K562 (cell line): ENCODE measurements at regions not wholly inside any gene's neighbourhood (a gene's known extent, or its start where the extent isn't known, plus 50 kb on each side); places are given as distances from the start of the nearest gene placed in this dataset.

Source experiments
- ATAC-seq: fragments of 200-7000 bp; cut with Tn5 transposase; 3 replicates; pipeline ENCODE4 v1.9.1; 2020; ENCODE audit warnings: moderate library complexity
- BruUV-seq: library from RNA; stranded (reverse); fragments of 400-500 nt; replicated peaks from 2 replicates; lab custom pipeline; 2021; lab: Mats Ljungman, UMichigan
- CTCF ChIA-PET: fragments of 300-600 bp; formaldehyde crosslinking; extraction: SDS; loops from one replicate; lab custom pipeline; 2021; ENCODE audit warnings: low intra/inter-chr PET ratio; lab: Yijun Ruan, JAX
- POLR2A ChIA-PET: fragments of 300-600, 350-650 bp; sonication (Branson Sonifier 250); formaldehyde crosslinking; extraction: SDS; loops from one replicate; lab custom pipeline; 2021; ENCODE audit warnings: antibody characterized with exemption, inconsistent platforms; lab: Yijun Ruan, JAX
- DNase-seq, 4 experiments: peaks; one replicate each; pipeline versions ENCODE4 v3.0.0 to v3.0.0-alpha.2; 2011 to 2018; ENCODE audit warnings: low spot score in 3 of 4, mixed read lengths in 3 of 4; ENCODE audit errors: extremely low read depth in 1 of 4
- FAIRE-seq: peaks from 2 replicates; lab custom pipeline; 2011; peaks lifted over from hg19 to GRCh38; lab: Jason Lieb, UNC
- H2AFZ ChIP-seq: 2 replicates; pipeline ENCODE4 v1.6.0; 2011; ENCODE audit warnings: low read depth, low read length, control low read depth, inconsistent platforms
- H3K27ac ChIP-seq: fragments of 200-600 bp; 3 replicates; pipeline ENCODE4 v1.8.0; 2011; ENCODE audit warnings: low read depth, mild to moderate bottlenecking, control low read depth, inconsistent platforms, low read length, moderate library complexity, mixed read lengths; ENCODE audit errors: extremely low read depth
- H3K27me3 ChIP-seq, 2 experiments: fragments of 300-600 bp in 1 of 2; 2 replicates in 1 of 2; 3 replicates in 1 of 2; pipeline versions ENCODE4 v1.6.0 to v1.8.0; 2011; ENCODE audit warnings: inconsistent platforms in 2 of 2, low read length in 2 of 2, mild to moderate bottlenecking in 1 of 2, mixed read lengths in 1 of 2, moderate library complexity in 1 of 2; ENCODE audit not compliant: control insufficient read depth in 2 of 2, insufficient read depth in 2 of 2
- H3K36me3 ChIP-seq: fragments of 300-600 bp; 3 replicates; pipeline ENCODE4 v1.8.0; 2011; ENCODE audit warnings: mild to moderate bottlenecking, low read length, inconsistent platforms; ENCODE audit not compliant: control insufficient read depth, insufficient read depth
- H3K4me1 ChIP-seq, 2 experiments: fragments of 200-600 bp in 1 of 2; replicated peaks in 1 of 2; 2 replicates in 1 of 2; 3 replicates in 1 of 2; pipeline versions ENCODE4 v1.5.1 to v1.8.0; 2011; ENCODE audit warnings: inconsistent platforms in 2 of 2, low read length in 2 of 2, mild to moderate bottlenecking in 1 of 2, mixed read lengths in 1 of 2, moderate library complexity in 1 of 2; ENCODE audit not compliant: control insufficient read depth in 2 of 2, insufficient read depth in 2 of 2
- H3K4me2 ChIP-seq: 2 replicates; pipeline ENCODE4 v1.6.1; 2011; ENCODE audit warnings: low read length, control low read depth, inconsistent platforms, mixed read lengths; ENCODE audit not compliant: insufficient read depth
- H3K4me3 ChIP-seq: fragments of 200-600 bp; sonication (generic), shearing (Covaris generic); 2 replicates; pipeline ENCODE4 v1.5.1; 2016; ENCODE audit warnings: control low read depth, inconsistent platforms
- H3K79me2 ChIP-seq: fragments of 200-600 bp; 3 replicates; pipeline ENCODE4 v1.8.0; 2011; ENCODE audit warnings: low read length, inconsistent platforms; ENCODE audit not compliant: control insufficient read depth, insufficient read depth
- H3K9ac ChIP-seq, 2 experiments: 2 replicates each; pipeline versions ENCODE4 v1.6.0 to v1.6.1; 2011; ENCODE audit warnings: low read depth in 2 of 2, low read length in 2 of 2, control low read depth in 1 of 2, inconsistent platforms in 1 of 2, mild to moderate bottlenecking in 1 of 2, mixed read lengths in 1 of 2; ENCODE audit not compliant: insufficient read depth in 1 of 2
- H3K9me1 ChIP-seq: one replicate; pipeline ENCODE4 v1.6.0; 2011; ENCODE audit warnings: inconsistent platforms, mild to moderate bottlenecking, low read length, moderate library complexity; ENCODE audit not compliant: control insufficient read depth, insufficient read depth
- H3K9me3 ChIP-seq: replicated peaks from 2 replicates; pipeline ENCODE4 v1.5.1; 2011; ENCODE audit warnings: low read depth, low read length, inconsistent platforms; ENCODE audit not compliant: control insufficient read depth, insufficient read depth
- H4K20me1 ChIP-seq: replicated peaks from 2 replicates; pipeline ENCODE4 v1.6.1; 2011; ENCODE audit warnings: low read length, inconsistent platforms, mixed read lengths; ENCODE audit not compliant: control insufficient read depth, insufficient read depth
- NCOA1 ChIP-seq: fragments of 450-650 bp; IDR thresholded peaks from 2 replicates; pipeline ENCODE4 v1.6.1; 2016; ENCODE audit warnings: low read depth
- POLR2AphosphoS5 ChIP-seq: IDR thresholded peaks from 2 replicates; pipeline ENCODE4 v1.6.1; 2011; ENCODE audit warnings: mild to moderate bottlenecking, low read depth, low read length, moderate library complexity; ENCODE audit not compliant: control insufficient read depth, insufficient read depth
- RB1 ChIP-seq: fragments of 450-650 bp; IDR thresholded peaks from 2 replicates; pipeline ENCODE4 v1.6.1; 2017; ENCODE audit warnings: low read depth, mild to moderate bottlenecking
- ZC3H11A ChIP-seq: IDR thresholded peaks from 2 replicates; pipeline ENCODE4 v1.6.1; 2012; ENCODE audit warnings: low read depth, low read length, improper control_type of control experiment
- ZNF133 ChIP-seq: fragments of 250-450 bp; sonication (Bioruptor Pico); IDR thresholded peaks from 2 replicates; pipeline ENCODE4 v1.4.0; 2020; ENCODE audit warnings: mild to moderate bottlenecking
- ZNF280A ChIP-seq: fragments of 450-650 bp; IDR thresholded peaks from 2 replicates; pipeline ENCODE4 v1.6.1; 2018; ENCODE audit warnings: mild to moderate bottlenecking, low read depth; ENCODE audit not compliant: partially characterized antibody
- in situ Hi-C: fragments of 300-500 bp; cut with MboI; formaldehyde crosslinking; loops from 4 replicates; pipeline ENCODE4 v1.15.0; 2018; ENCODE audit warnings: inconsistent platforms, mixed read lengths
- intact Hi-C: fragments of 100-400 bp; cut with micrococcal nuclease; formaldehyde crosslinking; loops from 2 replicates; pipeline ENCODE4 v1.14.2; 2022

- POLR2A ChIA-PET = interaction anchor here (0.6 kb wide), 1 partner anchor 65 kb away, joined by 3 read pairs; no protein-coding TSS in a partner anchor
- no peaks in the 10 kb centered on the region for H3K79me2 ChIP-seq
- no TSS peak for BruUV-seq
- H3K4me1 ChIP-seq = no peaks in the 10 kb centered on the region
- no peak for ATAC-seq
- H3K9ac ChIP-seq = no peak overlapping the region
- H3K4me3 ChIP-seq = no peak overlapping the region
- DNase-seq = no peak
- H4K20me1 ChIP-seq = no peaks in the 10 kb centered on the region
- no peak overlapping the region for H3K27ac ChIP-seq
- H3K9me1 ChIP-seq = no peaks in the 10 kb centered on the region
- H3K4me2 ChIP-seq = no peak overlapping the region
- in situ Hi-C loops (no loop called here), intact Hi-C loops (no loop called here)
- no peak overlapping the region for H2AFZ ChIP-seq
- no peaks in the 10 kb centered on the region for H3K9me3 ChIP-seq
- no peaks in the 10 kb centered on the region for H3K36me3 ChIP-seq
- no peaks in the 10 kb centered on the region for H3K27me3 ChIP-seq
- CTCF ChIA-PET = no interaction called here
- TF ChIP-seq ZNF280A (no peak), RB1 (no peak), NCOA1 (no peak), POLR2AphosphoS5 (no peak), ZNF133 (CRISPR knock-in tag) (no peak), ZC3H11A (no peak)
- TF ChIP-seq, all 486 proteins: peak for 0
- FAIRE-seq = no peak
These were observed 608.7 kb downstream of the PLPP3 start for GRCh38 chr1:55970526-55971110.
